LNCAP (cell line): ENCODE measurements at regions not wholly inside any gene's neighbourhood (a gene's known extent, or its start where the extent isn't known, plus 50 kb on each side); places are given as distances from the start of the nearest gene placed in this dataset.

Experiments
- TF ChIP-seq, protein P1 (sequence below): fragments of 450-650 bp; IDR thresholded peaks from 2 replicates; pipeline ENCODE4 v1.5.1; 2017; ENCODE audit warnings: mild to moderate bottlenecking

DNA sequence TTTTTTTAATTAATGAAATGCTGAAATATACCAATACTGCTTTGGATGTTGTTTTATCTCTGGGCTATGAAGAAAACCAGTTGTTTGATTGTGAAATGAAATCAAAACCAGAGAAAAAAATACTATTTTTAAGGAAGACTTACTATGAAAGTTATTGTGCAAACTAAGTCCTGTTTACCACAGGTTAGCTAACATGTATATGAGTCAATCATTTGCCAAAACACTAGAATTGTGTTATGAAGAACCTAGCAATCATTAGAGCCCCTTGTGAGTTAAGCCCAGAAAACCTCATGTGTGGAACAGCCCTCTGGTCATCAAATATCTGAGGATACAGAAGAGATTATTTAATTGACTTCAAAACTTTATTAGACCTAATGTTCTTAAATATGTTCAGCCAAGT is 83.7 kb downstream of the FAT3 start:
- TF ChIP-seq, protein P1, sequence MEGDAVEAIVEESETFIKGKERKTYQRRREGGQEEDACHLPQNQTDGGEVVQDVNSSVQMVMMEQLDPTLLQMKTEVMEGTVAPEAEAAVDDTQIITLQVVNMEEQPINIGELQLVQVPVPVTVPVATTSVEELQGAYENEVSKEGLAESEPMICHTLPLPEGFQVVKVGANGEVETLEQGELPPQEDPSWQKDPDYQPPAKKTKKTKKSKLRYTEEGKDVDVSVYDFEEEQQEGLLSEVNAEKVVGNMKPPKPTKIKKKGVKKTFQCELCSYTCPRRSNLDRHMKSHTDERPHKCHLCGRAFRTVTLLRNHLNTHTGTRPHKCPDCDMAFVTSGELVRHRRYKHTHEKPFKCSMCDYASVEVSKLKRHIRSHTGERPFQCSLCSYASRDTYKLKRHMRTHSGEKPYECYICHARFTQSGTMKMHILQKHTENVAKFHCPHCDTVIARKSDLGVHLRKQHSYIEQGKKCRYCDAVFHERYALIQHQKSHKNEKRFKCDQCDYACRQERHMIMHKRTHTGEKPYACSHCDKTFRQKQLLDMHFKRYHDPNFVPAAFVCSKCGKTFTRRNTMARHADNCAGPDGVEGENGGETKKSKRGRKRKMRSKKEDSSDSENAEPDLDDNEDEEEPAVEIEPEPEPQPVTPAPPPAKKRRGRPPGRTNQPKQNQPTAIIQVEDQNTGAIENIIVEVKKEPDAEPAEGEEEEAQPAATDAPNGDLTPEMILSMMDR, result no peak

DNA sequence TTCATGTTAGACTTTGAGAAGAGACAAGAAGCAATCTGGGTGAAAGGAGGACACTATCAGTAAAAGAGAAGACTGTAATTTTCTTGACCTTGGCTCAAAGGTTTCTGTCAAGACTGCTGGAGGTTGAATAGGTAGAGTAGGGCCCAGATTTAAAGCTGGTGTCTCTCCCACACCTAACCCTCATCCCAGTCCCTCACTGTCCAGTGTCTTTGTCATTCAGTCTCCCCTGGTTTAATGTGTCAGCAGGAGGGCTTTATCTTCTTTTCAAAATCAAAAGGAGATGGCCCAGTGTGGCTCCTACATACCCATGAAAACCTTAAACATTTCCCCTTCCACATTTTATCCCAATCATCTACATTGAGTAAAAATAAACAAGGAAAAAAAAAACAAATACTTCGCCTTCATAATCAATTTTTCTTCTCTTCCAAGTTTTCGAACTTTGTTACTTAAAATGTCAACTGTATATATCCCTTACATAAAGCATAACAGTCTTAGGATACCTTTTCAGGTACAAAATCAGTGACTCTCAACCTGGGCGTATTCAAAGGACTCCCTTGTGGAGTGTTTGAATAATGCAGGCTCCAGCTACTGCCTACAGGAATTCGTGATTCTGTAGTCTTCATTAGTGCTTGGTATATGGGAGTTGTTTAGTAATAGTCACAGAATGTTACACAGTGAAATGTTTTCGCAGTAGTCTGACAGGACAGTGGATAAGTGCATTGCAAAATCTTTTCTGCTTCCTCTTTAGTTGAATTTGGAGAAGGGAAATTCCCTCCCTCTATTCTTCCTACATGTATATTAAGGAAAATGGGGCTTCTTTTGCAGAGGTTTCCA is 87.2 kb downstream of the FAT3 start:
- TF ChIP-seq, protein P1, result no peak

DNA sequence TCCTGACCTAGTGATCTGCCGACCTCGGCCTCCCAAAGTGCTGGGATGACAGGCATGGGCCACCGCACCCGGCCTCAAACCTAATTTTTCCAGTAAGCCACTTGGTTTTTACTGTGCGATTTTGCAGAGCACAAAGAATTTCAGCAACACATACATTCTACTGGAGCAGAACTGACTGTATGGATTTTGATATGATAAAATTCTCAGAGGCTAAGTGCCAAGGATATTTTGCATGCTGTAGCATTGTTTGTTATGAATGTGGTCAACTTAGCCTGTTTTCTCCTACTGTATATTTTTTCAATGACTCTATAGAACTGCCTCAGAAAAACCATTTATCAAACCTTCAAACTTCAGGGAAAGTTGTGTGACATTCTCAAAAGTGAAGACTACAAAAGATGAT is 89.2 kb downstream of the FAT3 start:
- TF ChIP-seq, protein P1, result no peak

DNA sequence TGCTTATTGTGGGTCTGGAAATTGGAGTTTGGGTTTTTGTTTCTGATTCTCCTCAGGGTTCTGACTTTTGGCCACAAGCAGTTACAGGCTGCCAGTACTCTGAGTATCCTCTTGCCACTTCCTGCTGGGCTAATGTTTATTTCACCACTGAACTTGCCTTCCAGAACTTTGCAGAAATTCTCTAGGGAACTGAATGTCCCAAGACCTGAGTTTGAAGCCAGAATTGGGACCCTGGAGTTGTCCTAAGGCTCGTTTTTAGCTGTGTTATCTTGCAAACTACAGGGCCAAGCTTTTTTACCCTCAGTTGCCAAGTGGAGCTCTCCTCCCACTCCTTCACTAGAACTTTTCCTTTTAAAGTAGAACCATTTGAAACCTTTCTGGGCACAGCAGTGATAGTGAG is 89.9 kb downstream of the FAT3 start:
- TF ChIP-seq, protein P1, result no peak

DNA sequence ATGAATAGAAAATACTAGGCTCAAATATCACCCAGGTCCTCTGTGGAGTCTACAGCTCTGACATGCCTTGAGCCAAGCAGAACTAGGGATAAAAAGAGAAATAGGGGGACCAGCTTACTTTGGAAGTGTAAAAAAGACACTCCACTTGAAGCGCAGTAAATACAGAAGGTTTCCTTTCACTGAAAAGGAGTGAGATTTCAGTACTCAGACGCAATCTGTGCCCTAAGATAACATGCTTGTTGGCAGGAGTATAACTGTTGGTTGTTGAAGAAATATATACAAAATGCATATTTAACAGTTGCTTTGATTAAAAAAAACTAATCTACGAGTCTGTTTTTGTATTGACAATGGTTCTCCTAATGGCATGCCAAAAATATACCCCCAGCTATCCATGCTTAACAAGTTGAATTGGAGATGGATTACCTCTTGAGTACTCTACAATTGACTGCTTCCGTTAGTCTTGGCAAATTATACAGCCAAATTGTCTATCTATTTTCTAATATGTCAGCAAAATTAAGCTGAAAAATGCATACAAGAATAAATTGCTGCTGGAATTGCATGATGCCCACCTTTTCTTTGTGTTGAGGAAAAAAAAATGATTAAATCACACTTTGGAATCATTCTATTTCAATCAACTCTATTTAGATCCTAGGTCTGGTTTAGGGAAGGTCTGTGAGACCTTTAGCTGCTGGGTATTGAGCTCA is 91.6 kb downstream of the FAT3 start:
- TF ChIP-seq, protein P1, result no peak

DNA sequence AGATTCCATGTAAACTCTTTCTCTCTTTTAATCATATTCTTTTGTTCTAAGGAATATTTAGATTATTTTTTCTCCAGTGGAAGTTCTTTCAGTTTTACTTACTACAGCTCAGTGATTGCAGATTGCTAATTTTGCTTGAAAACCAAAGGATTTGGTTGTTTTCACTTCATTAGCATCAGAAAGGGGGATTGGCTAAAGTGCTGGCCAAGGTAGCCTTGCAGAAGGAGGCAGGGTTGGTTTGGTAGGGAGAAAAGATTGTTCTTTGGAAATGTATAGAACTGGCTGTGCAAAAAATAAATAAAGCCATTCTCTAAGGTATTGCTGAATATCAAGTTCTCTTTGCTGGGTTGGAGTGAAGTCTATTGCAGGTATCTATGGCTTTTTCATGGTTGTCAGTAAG is 92.6 kb downstream of the FAT3 start:
- TF ChIP-seq, protein P1, result no peak

DNA sequence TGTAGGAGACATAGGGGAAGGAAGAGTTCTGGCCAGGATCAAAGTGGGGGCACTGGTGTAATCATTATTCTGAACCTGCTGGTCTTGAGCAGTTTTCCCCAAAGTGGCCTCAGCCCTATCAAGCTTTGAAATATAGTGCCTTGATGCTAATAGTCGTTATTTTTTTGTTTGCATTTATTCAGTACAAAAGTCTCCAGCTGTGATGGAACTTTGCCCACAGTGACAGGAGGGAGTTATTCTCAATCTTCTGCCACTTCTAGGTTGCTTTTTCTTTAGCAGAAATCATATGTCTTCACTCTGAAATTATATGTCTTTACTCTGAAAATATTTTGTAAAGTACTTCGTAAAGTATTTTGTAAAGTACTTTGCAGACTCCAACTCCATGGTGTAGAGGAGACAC is 93.1 kb downstream of the FAT3 start:
- TF ChIP-seq, protein P1, result no peak
